SJSA1 (cell line): ENCODE measurements at regions not wholly inside any gene's neighbourhood (a gene's known extent, or its start where the extent isn't known, plus 50 kb on each side); places are given as distances from the start of the nearest gene placed in this dataset.

ENCODE experiments used
- DNase-seq, 2 experiments: peaks; one replicate each; pipeline ENCODE4 v3.0.0-alpha.2; 2015 to 2020; ENCODE audit warnings: low spot score in 2 of 2, low read depth in 1 of 2
- H3K27ac ChIP-seq: fragments of 250-450 bp; sonication (Bioruptor Pico); 2 replicates; pipeline ENCODE4 v1.5.1; 2020; ENCODE audit warnings: mild to moderate bottlenecking, moderate library complexity
- H3K27me3 ChIP-seq: fragments of 250-450 bp; sonication (Bioruptor Pico); replicated peaks from 2 replicates; pipeline ENCODE4 v1.5.1; 2020; ENCODE audit warnings: mild to moderate bottlenecking, moderate library complexity
- H3K36me3 ChIP-seq: fragments of 250-450 bp; sonication (Bioruptor Pico); 2 replicates; pipeline ENCODE4 v1.5.1; 2020; ENCODE audit warnings: mild to moderate bottlenecking
- H3K4me1 ChIP-seq: fragments of 250-450 bp; sonication (Bioruptor Pico); replicated peaks from 2 replicates; pipeline ENCODE4 v1.6.1; 2021; ENCODE audit warnings: mild to moderate bottlenecking
- H3K4me3 ChIP-seq: fragments of 250-450 bp; sonication (Bioruptor Pico); 2 replicates; pipeline ENCODE4 v1.5.1; 2020; ENCODE audit warnings: mild to moderate bottlenecking
- H3K9me3 ChIP-seq: fragments of 250-450 bp; sonication (Bioruptor Pico); replicated peaks from 2 replicates; pipeline ENCODE4 v1.5.1; 2020; ENCODE audit warnings: mild to moderate bottlenecking

DNA sequence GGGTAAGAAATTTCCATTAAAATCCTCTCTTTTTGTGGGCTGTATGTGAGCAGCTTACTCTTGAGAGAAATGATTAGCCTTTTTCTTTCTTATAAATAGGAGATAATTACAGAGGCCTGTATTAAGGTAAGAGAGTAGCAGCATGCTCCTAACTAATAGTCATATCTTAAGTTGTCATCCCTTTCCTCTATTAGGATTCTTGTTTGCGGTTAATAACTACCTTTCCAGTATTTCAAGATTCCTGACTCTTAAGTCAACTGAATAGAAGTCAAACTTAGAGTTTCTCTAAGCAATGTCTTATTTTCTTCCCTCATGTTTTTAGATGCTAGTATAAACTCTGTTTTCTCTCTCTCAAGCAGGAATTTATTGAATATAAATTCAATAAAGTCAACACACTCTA, 139.9 kb upstream of the GPRIN3 start:
- no peak overlapping the region for H3K27ac ChIP-seq
- no peak overlapping the region for H3K4me3 ChIP-seq
- H3K36me3 ChIP-seq: no peaks in the 10 kb centered on the region
- DNase-seq: no peak
- no peaks in the 10 kb centered on the region for H3K27me3 ChIP-seq
- H3K4me1 ChIP-seq: no peaks in the 10 kb centered on the region
- H3K9me3 ChIP-seq: peaks cover 12% of the 10 kb centered on the region

DNA sequence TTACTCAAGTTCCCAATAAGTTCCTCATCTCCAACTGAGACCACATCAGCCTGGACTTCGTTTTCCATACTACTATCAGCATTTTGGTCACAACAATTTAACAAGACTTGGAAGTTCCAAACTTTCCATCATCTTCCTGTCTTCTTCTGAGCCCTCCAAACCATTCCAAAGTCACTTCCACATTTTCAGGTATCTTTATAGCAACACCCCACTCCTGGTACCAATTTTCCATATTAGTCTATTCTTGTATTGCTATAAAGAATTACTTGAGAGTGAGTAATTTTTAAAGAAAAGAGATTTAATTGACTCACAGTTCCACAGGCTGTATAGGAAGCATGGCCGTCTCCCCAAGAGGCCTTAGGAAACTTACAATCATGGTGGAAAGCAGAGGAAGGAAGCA, 138.6 kb upstream of the GPRIN3 start:
- Histone ChIP-seq H3K9me3 (peaks cover 12% of the 10 kb centered on the region), H3K27me3 (no peaks in the 10 kb centered on the region), H3K4me1 (no peaks in the 10 kb centered on the region), H3K36me3 (no peaks in the 10 kb centered on the region), H3K27ac (no peak overlapping the region), H3K4me3 (no peak overlapping the region)
- DNase-seq: no peak

DNA sequence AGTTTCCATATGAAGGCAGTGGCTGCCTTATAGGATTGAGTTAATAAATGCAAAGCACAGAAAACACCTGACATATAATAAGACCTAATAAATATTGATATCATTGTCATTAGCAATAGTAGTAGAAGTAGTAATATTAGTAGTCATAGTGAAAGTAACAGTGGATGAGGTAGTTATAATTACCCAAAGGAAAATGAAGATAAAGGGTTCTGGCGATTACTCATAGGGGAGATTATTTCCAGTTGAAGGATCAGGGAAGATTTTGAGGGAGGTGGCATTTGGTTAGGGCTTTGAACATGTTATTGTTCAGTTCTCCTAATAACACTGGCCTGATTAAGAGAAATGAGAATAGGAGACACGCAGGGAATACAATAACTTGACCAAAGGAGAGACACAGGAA, 131.9 kb upstream of the GPRIN3 start:
- DNase-seq: no peak
- H3K4me3 ChIP-seq: no peak overlapping the region

DNA sequence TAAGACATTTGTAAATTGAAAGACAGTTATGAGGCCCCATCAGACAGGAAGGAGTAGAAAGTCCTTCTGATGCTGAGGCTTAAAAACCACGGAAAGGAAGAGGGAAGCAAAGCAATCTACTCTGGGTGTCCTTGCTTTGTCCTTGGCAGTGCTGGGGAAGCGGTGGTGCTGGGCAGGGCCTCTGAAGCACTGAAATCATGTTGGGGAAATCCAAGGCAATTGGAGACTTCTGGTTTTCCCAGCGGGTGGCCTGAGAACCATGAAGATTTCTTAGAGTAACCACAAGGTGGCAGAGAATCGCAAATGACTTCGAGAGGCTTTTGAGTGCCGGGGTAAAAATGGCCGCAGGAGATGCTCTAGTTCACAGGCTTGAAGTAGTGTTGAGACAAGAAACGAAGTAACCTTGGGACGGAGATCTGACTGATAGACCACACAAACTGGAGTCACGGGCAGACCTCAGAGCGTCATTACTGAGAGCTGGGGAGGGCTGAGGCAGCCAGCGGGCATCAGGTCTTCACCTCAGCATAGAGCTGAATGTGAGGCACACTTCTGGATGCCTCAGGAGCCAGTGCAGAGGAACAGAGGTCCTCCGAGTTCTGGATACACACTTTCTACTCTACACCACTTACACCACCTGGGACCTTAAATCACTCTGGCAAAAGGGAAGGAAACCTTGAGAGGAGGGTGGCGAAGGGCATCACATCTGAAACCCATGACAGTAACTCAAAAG, 130.7 kb upstream of the GPRIN3 start:
- Histone ChIP-seq H3K4me3 (no peak overlapping the region), H3K9me3 (no peaks in the 10 kb centered on the region), H3K27me3 (no peaks in the 10 kb centered on the region), H3K27ac (no peak overlapping the region), H3K4me1 (no peaks in the 10 kb centered on the region), H3K36me3 (no peaks in the 10 kb centered on the region)
- DNase-seq: peak; percentile 30 to 50

More for the DNA sequence above, 131.9 kb upstream of the GPRIN3 start:
- H3K4me1 ChIP-seq: no peaks in the 10 kb centered on the region
- H3K27ac ChIP-seq: no peak overlapping the region
- no peaks in the 10 kb centered on the region for H3K9me3 ChIP-seq
- no peaks in the 10 kb centered on the region for H3K36me3 ChIP-seq
- no peaks in the 10 kb centered on the region for H3K27me3 ChIP-seq

DNA sequence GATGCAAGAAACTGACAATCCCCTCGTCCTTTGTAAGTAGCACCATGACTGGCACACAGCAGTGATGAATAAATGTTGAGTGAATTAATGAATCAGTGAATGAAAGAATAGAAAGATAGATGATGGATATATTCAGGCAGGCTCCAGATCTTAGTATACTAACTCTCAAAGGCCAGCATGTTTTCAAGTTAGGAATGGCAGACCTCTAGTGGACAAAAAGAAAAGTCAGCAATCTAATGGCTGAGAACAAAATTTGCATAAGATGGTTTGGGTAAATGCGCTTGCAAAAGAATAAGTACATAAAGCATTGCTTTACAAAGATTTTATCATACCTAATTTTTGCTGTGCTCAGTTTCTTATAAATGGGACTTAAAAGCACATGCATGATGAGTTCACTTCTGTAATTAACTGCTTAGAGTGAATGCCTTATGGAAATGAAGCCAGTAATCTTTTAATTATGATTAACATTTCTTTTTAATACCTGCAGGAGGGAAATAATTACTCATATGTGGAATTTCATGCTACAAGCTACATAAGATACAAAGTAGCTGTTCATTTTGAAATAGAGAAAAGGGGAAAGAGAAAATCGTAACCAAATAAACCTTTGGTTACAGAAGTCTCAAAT, 126.9 kb upstream of the GPRIN3 start:
- DNase-seq: peak in 1 of 2 experiments; percentile 13
- no peaks in the 10 kb centered on the region for H3K4me1 ChIP-seq
- H3K36me3 ChIP-seq: no peaks in the 10 kb centered on the region
- no peaks in the 10 kb centered on the region for H3K9me3 ChIP-seq
- no peaks in the 10 kb centered on the region for H3K27me3 ChIP-seq
- H3K4me3 ChIP-seq: no peak overlapping the region
- H3K27ac ChIP-seq: no peak overlapping the region

DNA sequence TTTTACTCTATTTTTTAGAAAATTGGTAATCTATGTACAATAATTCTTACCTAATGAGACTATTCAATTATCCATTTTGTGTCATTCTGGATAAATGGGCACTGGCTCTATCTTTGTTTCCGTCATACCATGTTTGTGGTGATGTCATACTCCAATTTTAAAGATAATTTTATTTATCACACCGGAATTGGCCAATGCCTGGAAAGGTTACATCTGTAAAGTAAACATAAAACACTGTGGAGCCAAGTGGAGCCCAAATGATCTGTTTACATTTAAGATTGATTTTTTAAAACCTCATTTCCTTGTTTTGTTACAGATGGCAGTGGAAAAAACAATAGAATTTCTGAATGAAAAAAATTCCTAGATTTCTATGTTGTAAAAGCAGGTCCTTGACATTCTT, 120.2 kb upstream of the GPRIN3 start:
- H3K4me3 ChIP-seq: no peak overlapping the region
- no peaks in the 10 kb centered on the region for H3K9me3 ChIP-seq
- H3K27ac ChIP-seq: no peak overlapping the region
- H3K4me1 ChIP-seq: no peaks in the 10 kb centered on the region
- H3K36me3 ChIP-seq: no peaks in the 10 kb centered on the region
- no peaks in the 10 kb centered on the region; the same call in 1 of the 2 replicates for H3K27me3 ChIP-seq
- no peak for DNase-seq

DNA sequence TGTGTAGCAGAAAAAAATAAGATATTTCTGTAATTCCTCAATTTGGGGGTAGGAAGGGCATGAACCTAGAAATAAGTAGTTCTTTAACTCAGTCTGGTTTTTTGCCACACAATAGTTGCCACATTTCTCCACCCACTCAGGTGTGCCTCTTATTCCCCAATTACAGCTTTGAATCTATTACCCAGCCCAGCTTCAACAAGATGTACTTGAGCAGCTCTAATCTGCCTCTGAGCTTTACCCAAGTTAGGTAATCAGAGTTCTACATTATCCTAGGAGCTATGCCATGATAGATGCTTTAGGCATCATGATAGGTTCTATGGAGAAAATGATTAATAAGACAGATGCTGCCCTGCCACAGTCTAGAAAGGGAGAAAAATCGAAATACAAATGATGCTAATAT, 117.4 kb upstream of the GPRIN3 start:
- no peaks in the 10 kb centered on the region; the same call in 1 of the 2 replicates for H3K27me3 ChIP-seq
- no peak for DNase-seq
- H3K27ac ChIP-seq: no peak overlapping the region
- no peaks in the 10 kb centered on the region for H3K36me3 ChIP-seq
- H3K4me3 ChIP-seq: no peak overlapping the region
- H3K4me1 ChIP-seq: no peaks in the 10 kb centered on the region
- H3K9me3 ChIP-seq: no peaks in the 10 kb centered on the region

DNA sequence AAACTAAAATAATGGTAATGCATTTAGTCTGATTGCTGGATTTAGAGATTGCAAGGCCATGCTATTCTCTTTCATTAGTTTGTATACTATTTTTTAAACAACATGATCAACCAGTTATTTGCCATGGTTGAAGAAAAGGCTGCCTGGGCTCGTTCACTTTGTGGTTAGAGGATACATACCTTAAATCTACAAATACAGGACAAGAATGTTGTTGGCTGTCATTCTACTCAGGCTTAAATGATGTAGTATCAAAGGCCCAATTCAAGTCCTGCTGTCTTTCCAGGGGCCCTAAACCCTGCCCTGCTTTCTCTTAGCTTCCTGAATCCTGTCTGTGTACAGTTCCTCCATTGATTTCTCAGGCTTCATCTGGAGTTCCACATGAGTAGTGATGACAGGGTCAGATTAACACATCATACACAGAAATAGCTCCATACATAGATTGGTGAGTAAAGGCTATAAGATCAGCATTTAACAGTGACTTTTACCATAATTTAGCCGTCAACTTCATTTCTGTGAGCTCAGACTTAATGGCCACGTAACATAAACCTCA, 114.9 kb upstream of the GPRIN3 start:
- H3K4me3 ChIP-seq: no peak overlapping the region
- no peaks in the 10 kb centered on the region; the same call in 1 of the 2 replicates for H3K27me3 ChIP-seq
- no peaks in the 10 kb centered on the region for H3K9me3 ChIP-seq
- no peak for DNase-seq
- no peaks in the 10 kb centered on the region for H3K36me3 ChIP-seq
- no peak overlapping the region for H3K27ac ChIP-seq
- no peaks in the 10 kb centered on the region for H3K4me1 ChIP-seq

DNA sequence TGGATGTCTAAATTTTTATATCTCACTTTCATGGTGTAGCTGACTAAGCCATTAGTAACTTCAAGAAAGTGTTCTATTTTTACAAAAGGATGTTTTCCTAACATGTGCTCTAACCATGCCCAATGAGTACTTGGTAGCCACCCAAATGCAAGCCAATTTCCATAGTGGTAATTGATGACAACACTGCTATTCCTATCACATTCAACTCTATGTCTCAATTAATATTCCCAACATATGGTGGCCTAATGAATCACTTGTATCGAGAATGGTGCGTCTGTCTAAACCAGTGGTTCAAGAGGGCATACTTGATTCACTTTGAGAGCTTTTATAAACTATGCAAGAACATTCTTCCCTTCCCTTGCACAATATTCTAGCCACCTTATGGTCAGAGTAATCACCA, 112.9 kb upstream of the GPRIN3 start:
- no peak overlapping the region for H3K27ac ChIP-seq
- no peaks in the 10 kb centered on the region for H3K4me1 ChIP-seq
- H3K9me3 ChIP-seq: no peaks in the 10 kb centered on the region
- no peak overlapping the region for H3K4me3 ChIP-seq
- H3K36me3 ChIP-seq: no peaks in the 10 kb centered on the region
- H3K27me3 ChIP-seq: no peaks in the 10 kb centered on the region; the same call in 1 of the 2 replicates
- no peak for DNase-seq

DNA sequence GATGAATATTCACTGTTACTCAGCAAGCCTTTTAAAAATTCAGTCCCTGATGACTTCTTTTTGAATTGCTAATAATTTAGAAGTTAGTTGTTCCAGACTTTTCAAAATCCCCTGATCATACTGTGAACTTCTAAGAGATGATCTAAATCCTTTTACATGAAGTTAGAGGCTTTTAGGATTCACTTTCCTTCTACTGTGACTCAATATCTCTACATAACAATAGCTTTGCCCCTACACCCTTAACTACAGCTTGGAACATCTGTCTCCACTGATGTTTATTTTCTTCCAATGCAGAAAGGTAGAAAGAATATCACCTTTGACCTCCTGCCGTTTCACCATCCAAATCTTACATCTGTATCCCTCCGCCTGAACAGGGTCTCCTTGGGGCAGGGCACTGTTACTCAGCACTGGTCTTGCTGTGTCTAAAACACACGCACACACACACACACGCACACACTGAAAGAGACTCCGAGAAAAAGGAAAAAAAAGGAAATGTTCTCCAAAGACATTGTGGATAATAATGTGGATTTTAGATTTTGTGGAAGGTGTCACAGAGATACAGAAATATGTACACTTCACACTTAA, 111.6 kb upstream of the GPRIN3 start:
- Histone ChIP-seq H3K27me3 (no peaks in the 10 kb centered on the region; the same call in 1 of the 2 replicates), H3K27ac (no peak overlapping the region), H3K9me3 (no peaks in the 10 kb centered on the region), H3K36me3 (no peaks in the 10 kb centered on the region), H3K4me1 (no peaks in the 10 kb centered on the region), H3K4me3 (no peak overlapping the region)
- no peak for DNase-seq

DNA sequence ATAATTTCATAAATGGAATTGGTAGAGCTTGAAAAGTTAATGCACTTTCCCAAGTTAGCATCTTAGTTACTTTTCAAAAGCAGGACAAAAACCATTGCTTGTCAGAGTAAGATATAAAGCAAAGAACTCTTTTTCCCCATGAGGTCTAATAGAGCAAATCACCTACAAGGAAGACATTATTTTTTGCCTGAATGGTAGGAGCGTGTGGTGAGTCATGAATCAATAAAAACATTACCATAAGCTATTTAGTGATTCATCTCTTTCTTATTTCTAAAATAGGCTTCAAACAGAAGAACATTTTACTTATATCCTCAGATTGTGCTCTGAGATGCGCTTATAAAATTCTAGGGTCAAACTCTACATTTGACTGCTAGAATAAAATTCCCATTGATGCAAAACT, 109.4 kb upstream of the GPRIN3 start:
- Histone ChIP-seq H3K4me3 (no peak overlapping the region), H3K4me1 (no peaks in the 10 kb centered on the region), H3K9me3 (no peaks in the 10 kb centered on the region), H3K27ac (no peak overlapping the region), H3K36me3 (no peaks in the 10 kb centered on the region), H3K27me3 (no peaks in the 10 kb centered on the region)
- DNase-seq: no peak

DNA sequence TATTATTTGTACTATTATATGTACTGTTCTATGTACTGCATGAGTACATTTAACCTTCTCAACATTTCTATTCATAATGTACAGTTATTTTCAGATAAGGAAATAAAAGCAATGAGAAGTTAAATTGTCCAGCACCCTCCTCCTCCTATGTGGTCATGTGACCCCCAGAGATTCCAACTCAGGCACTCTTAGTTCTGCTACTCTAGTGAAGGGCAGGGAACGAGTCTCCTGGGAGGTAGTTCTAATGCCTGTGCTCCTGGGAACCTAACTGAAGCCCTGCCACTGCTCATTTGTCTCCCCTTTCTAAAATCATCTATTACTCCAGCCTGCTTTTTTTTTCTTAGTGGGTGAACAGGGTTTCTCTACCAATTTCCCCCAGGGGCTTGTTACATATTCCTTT, 105.9 kb upstream of the GPRIN3 start:
- Histone ChIP-seq H3K4me1 (no peaks in the 10 kb centered on the region), H3K9me3 (no peaks in the 10 kb centered on the region), H3K4me3 (no peak overlapping the region), H3K27ac (no peak overlapping the region), H3K36me3 (no peaks in the 10 kb centered on the region), H3K27me3 (no peaks in the 10 kb centered on the region)
- DNase-seq: no peak

DNA sequence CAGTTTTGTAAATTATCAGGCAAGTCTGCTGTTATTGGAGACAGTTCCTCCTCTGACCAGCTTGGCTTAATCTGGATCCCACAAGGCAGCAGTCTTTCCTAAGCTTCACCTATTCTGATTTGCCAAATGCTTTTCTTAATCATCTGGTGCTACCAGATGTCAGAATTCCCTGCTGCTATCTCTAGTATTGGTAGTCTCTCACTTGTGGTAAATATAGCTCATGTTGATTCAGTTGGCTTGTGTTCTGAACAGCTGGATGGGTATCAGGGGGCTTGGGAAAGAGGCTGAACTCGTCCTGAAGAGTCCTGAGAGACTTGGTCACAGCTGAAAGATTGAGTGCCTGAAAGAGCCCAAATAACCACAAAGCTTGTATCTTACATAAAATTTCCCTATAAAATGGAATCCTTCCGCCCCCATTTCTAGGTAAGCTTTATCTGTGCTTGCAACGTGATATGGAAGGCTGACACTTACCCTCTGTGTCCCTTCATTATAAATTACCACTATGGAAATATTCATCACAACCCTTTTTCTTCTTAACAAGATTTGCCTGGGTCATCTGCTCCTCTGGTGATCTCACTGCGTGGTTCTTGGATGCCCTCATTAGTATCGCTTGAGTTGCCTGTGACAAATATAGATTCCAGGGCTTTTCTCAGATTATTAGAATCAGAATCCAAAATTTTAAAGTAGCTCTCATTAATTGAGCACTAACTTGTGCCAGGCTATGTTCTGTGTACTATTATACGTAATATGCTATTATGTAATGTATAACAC, 104.1 kb upstream of the GPRIN3 start:
- H3K36me3 ChIP-seq: no peaks in the 10 kb centered on the region
- H3K27ac ChIP-seq: no peak overlapping the region
- no peak for DNase-seq
- H3K27me3 ChIP-seq: no peaks in the 10 kb centered on the region
- no peaks in the 10 kb centered on the region for H3K4me1 ChIP-seq
- no peaks in the 10 kb centered on the region for H3K9me3 ChIP-seq
- no peak overlapping the region for H3K4me3 ChIP-seq
